SJSA1 (cell line): ENCODE measurements at regions not wholly inside any gene's neighbourhood (a gene's known extent, or its start where the extent isn't known, plus 50 kb on each side); places are given as distances from the start of the nearest gene placed in this dataset.

Experiments
- DNase-seq, 2 experiments: peaks; one replicate each; pipeline ENCODE4 v3.0.0-alpha.2; 2015 to 2020; ENCODE audit warnings: low spot score in 2 of 2, low read depth in 1 of 2
- H3K27ac ChIP-seq: fragments of 250-450 bp; sonication (Bioruptor Pico); 2 replicates; pipeline ENCODE4 v1.5.1; 2020; ENCODE audit warnings: mild to moderate bottlenecking, moderate library complexity
- H3K27me3 ChIP-seq: fragments of 250-450 bp; sonication (Bioruptor Pico); replicated peaks from 2 replicates; pipeline ENCODE4 v1.5.1; 2020; ENCODE audit warnings: mild to moderate bottlenecking, moderate library complexity
- H3K36me3 ChIP-seq: fragments of 250-450 bp; sonication (Bioruptor Pico); 2 replicates; pipeline ENCODE4 v1.5.1; 2020; ENCODE audit warnings: mild to moderate bottlenecking
- H3K4me1 ChIP-seq: fragments of 250-450 bp; sonication (Bioruptor Pico); replicated peaks from 2 replicates; pipeline ENCODE4 v1.6.1; 2021; ENCODE audit warnings: mild to moderate bottlenecking
- H3K4me3 ChIP-seq: fragments of 250-450 bp; sonication (Bioruptor Pico); 2 replicates; pipeline ENCODE4 v1.5.1; 2020; ENCODE audit warnings: mild to moderate bottlenecking
- H3K9me3 ChIP-seq: fragments of 250-450 bp; sonication (Bioruptor Pico); replicated peaks from 2 replicates; pipeline ENCODE4 v1.5.1; 2020; ENCODE audit warnings: mild to moderate bottlenecking

DNA sequence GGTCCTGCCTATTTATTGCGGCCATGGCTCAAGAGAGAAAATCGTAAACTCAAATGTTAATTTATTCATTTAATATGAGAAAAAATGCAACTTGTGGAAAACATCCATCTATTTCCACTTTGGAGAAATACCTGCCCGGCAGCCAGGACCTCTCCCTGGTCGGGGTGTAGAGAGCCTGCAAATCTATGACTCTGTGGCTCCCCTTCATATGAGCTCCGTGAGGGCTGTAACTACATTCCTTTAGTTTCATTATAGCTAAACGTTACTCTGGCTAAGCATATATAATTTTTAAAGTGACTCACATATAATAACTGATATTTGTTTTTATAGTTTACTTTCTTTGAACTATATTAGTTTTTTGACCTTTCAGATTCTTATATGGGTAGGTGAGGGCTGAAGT is 857.8 kb upstream of the FAT3 start:
- Histone ChIP-seq H3K27ac (no peak overlapping the region), H3K4me1 (no peaks in the 10 kb centered on the region), H3K36me3 (no peaks in the 10 kb centered on the region), H3K9me3 (no peaks in the 10 kb centered on the region), H3K27me3 (no peaks in the 10 kb centered on the region), H3K4me3 (no peak overlapping the region)
- no peak for DNase-seq

DNA sequence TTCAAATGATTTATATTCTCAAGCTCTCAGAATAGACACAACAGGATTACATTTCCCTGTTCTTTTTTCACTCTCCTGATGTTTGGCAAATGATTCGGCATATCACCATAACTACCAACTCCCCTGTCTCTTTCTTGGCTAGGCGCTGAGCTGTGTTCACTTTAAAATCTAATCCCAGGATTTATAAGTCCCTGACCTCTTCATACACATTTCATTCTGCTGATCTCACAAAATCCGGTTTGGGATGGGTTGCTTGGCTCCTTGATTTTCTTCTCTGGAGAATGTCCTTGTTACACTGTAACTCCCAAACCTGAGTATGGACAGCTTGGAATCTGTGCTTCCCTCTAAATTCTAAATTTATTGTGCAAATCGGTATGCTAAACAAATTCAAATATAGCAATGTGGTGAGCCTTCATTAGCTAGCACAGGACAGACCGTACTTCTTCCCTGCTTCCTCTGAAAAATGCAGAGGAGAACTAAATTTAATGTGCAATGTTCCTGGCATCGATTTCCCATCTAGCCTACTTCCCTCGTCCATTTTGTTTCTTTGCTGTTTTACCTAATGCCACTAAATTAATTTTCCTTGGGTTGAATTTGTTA is 858.5 kb upstream of the FAT3 start:
- H3K27me3 ChIP-seq = no peaks in the 10 kb centered on the region
- DNase-seq = no peak
- H3K27ac ChIP-seq = no peak overlapping the region
- H3K4me3 ChIP-seq = no peak overlapping the region
- no peaks in the 10 kb centered on the region for H3K4me1 ChIP-seq
- no peaks in the 10 kb centered on the region for H3K9me3 ChIP-seq
- H3K36me3 ChIP-seq = no peaks in the 10 kb centered on the region

DNA sequence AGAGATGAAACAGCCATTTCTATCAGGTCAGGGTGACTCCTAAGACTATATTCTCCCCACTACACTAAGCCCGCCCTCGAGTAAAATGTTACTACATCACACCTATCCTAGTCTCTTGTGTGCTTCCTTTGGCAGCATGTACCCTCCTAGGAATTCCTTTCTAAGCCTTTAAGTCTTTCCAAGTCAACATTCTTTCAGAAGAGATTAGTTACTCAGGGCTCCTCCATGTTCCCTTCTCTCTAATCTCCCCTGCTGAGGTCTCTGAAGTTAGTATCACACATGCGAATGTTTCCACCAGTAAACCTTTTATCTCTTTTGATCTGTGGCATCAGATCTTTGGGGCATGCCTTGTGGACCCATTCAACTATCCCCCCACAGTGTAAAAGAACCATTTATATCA is 873.7 kb upstream of the FAT3 start:
- no peak for DNase-seq
- Histone ChIP-seq H3K4me3 (no peak overlapping the region), H3K27ac (no peak overlapping the region), H3K9me3 (no peaks in the 10 kb centered on the region), H3K36me3 (no peaks in the 10 kb centered on the region), H3K27me3 (no peaks in the 10 kb centered on the region), H3K4me1 (no peaks in the 10 kb centered on the region)

DNA sequence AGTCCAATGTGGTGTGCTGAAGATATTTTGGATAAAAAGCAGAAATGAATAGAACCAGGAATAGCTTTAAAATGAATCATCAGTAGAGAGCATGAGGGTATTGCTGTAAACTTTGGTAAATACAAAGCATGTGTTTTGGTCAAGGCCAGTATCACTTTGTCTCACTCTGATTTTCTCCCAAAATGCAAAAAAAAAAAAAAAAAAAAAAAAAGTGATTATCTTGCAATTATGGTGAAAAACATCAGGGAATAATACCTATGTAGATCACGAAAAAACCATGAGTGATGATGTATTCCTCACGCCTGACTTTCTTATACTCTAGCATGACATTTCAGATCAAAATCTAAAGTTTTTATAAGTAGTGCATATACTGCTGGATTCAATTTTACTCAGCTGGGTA is 897.9 kb upstream of the FAT3 start:
- no peaks in the 10 kb centered on the region for H3K27me3 ChIP-seq
- no peaks in the 10 kb centered on the region for H3K4me1 ChIP-seq
- H3K36me3 ChIP-seq = no peaks in the 10 kb centered on the region
- no peaks in the 10 kb centered on the region for H3K9me3 ChIP-seq
- no peak overlapping the region for H3K27ac ChIP-seq
- H3K4me3 ChIP-seq = no peak overlapping the region
- DNase-seq = no peak

DNA sequence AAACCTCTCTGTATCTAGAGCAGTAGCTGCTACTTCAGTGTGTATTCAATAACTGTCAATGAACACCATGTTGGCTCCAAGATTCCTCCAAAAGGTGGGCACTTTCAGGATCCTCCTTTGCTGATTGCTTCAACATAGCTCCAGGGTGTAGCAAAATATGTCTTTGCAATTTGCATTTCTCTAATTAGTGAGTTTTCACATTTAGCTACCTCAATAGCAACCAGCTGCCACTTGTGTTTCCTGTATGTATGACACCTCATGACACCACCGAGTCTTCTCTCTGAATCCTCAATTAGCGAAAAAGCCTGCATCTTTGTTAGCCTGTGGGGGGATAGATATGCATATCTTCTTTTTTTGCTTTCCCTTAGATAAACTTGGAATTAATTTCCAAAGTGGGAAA is 898.3 kb upstream of the FAT3 start:
- H3K4me1 ChIP-seq = no peaks in the 10 kb centered on the region

DNA sequence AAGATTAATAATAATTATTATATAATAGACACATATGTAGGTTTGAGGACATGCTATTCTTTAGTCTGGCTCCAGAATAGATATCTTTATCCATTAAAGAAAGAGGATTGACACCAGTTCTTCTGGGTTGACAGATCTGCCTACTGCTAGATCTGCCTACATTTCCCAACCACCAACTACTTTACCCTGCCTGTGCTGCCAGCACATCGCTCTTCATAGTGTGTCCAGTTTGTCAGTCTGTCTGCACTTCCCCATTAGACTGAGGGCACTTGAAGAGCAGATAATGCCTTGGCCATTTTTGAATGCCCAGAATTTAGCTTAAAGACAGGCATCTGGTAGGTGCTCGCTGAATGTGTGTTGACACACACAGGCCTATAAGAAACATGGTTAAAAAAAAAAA is 910.1 kb upstream of the FAT3 start:
- H3K9me3 ChIP-seq = no peaks in the 10 kb centered on the region
- H3K4me3 ChIP-seq = no peak overlapping the region
- no peaks in the 10 kb centered on the region for H3K27me3 ChIP-seq
- DNase-seq = no peak
- H3K4me1 ChIP-seq = no peaks in the 10 kb centered on the region
- H3K36me3 ChIP-seq = no peaks in the 10 kb centered on the region
- no peak overlapping the region for H3K27ac ChIP-seq

More for the DNA sequence above, 898.3 kb upstream of the FAT3 start:
- no peaks in the 10 kb centered on the region for H3K9me3 ChIP-seq
- H3K27me3 ChIP-seq = no peaks in the 10 kb centered on the region
- H3K27ac ChIP-seq = no peak overlapping the region
- H3K36me3 ChIP-seq = no peaks in the 10 kb centered on the region
- DNase-seq = no peak
- no peak overlapping the region for H3K4me3 ChIP-seq

DNA sequence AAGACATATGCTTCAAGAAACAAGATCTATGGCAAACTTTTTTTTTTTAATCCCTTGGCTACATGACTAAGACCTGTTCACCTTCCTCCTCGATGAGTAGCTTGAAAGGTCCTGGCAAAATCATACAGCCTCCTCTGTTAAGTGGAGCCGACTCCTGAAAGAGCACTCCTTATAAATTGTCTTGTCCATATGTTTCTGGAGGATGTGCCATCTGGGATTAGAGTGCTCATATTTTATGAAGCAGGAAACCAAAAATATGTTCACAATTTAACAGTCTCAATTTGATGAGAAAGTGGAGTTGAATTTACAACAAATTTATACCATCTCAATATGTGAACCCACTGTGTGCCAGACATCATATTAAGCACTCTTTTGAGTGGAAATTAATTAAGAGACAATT is 912.1 kb upstream of the FAT3 start:
- H3K4me3 ChIP-seq = no peak overlapping the region
- DNase-seq = no peak

DNA sequence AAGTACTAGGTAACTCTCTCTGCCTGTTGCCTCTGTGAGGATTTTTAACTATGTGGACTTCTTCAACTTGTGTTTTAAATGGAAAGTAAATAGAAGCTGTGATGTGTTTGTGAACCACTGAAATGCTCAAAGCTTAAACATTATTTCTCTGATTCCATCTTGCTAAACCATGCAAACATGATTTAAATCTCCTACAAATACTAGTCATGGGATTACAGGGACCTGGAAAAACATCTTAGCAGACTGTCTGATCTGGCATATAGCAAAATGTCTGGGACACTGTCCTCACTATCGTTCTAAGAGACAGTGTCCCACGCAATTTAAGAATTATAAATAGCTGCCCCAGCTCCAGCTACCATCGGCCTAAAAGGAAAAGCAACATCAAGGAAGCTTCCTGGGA is 914.5 kb upstream of the FAT3 start:
- Histone ChIP-seq H3K27ac (no peak overlapping the region), H3K4me3 (no peak overlapping the region), H3K4me1 (no peaks in the 10 kb centered on the region), H3K36me3 (no peaks in the 10 kb centered on the region), H3K27me3 (no peaks in the 10 kb centered on the region), H3K9me3 (no peaks in the 10 kb centered on the region)
- no peak for DNase-seq

More for the DNA sequence above, 912.1 kb upstream of the FAT3 start:
- Histone ChIP-seq H3K27ac (no peak overlapping the region), H3K36me3 (no peaks in the 10 kb centered on the region), H3K9me3 (no peaks in the 10 kb centered on the region), H3K27me3 (no peaks in the 10 kb centered on the region), H3K4me1 (no peaks in the 10 kb centered on the region)

DNA sequence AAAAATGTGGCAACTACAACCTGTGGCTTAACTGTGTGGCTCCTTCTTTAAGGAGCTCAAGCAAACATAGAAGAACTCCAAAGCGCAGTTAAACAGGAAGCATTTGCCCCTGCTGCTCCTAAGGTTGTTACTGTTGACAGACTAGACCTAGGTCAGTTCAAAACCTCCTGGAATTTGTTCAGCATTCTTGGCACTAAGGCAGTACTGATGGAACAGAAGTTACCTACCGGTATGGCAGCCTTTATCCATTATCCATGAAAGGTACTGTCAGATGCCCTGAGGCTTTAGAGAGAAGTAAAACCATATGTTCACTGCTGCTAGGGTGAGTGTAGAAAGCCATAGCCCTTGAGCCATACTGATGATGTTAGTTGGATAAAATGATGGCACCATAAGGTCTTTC is 916.5 kb upstream of the FAT3 start:
- Histone ChIP-seq H3K27me3 (no peaks in the 10 kb centered on the region), H3K27ac (no peak overlapping the region), H3K4me3 (no peak overlapping the region), H3K36me3 (no peaks in the 10 kb centered on the region), H3K4me1 (no peaks in the 10 kb centered on the region), H3K9me3 (no peaks in the 10 kb centered on the region)
- DNase-seq = no peak

DNA sequence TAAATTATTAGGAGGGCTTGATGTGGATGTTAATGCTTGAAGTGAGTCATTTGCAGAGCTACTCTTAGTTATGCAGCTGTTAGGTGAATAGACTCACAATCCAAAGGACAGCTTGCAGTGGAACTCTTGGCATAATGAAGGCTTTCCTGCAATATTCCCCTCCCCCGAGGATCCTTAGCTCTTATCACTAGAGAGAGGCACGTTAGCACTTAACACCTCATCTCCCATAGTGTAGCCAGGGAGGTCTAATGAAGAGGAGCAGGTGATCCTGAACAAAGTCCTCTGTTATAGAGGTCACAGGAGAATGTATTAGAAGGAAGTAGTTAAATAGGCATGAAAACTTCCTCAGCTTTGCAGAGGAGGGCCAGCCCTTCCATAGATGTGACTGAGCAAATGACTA is 919.2 kb upstream of the FAT3 start:
- no peaks in the 10 kb centered on the region for H3K27me3 ChIP-seq
- H3K4me1 ChIP-seq = no peaks in the 10 kb centered on the region
- H3K9me3 ChIP-seq = no peaks in the 10 kb centered on the region
- no peak overlapping the region for H3K27ac ChIP-seq
- no peak overlapping the region for H3K4me3 ChIP-seq
- H3K36me3 ChIP-seq = no peaks in the 10 kb centered on the region
- DNase-seq = no peak

DNA sequence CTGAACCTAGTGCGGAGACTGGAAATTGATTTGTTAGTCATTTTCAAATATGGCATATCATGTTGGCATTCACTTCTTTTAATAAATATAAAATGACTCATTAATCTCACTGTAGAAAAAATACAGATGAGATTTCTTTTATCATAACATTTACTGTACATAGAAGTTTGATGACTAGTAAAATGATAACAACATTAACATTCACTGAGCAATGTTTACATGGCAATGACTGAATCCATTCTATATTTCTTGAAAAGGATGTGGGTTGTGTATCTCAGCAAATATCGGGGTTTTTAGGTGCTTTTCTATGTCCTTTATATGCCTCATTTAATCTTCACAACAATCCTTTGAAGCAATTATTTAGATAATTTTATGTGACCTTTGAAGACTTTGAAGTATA is 920.9 kb upstream of the FAT3 start:
- no peaks in the 10 kb centered on the region for H3K4me1 ChIP-seq
- no peaks in the 10 kb centered on the region for H3K36me3 ChIP-seq
- no peaks in the 10 kb centered on the region for H3K27me3 ChIP-seq
- H3K9me3 ChIP-seq = no peaks in the 10 kb centered on the region
- no peak overlapping the region for H3K27ac ChIP-seq
- DNase-seq = no peak
- H3K4me3 ChIP-seq = no peak overlapping the region

DNA sequence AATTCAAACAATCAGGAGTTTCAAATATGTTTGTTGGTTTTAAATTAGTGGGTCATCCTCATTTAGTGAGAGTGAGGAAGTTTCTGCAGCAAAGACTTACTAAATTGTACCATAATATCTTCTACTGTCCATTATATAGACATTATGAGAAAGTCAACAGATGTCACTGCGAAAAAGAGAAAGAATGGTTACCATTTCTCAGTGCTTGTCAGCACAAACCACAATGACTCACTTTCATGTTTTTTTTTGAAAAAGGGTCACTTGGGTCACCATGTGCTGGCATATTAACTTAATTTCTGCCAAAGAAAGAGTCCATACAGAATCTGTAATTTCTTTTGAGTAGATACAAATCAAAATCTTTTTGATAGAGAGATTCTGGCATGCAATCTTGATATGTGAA is 924.6 kb upstream of the FAT3 start:
- no peaks in the 10 kb centered on the region for H3K9me3 ChIP-seq
- H3K27me3 ChIP-seq = no peaks in the 10 kb centered on the region
- no peak for DNase-seq
- H3K27ac ChIP-seq = no peak overlapping the region
- H3K36me3 ChIP-seq = no peaks in the 10 kb centered on the region
- H3K4me3 ChIP-seq = no peak overlapping the region
- H3K4me1 ChIP-seq = no peaks in the 10 kb centered on the region

DNA sequence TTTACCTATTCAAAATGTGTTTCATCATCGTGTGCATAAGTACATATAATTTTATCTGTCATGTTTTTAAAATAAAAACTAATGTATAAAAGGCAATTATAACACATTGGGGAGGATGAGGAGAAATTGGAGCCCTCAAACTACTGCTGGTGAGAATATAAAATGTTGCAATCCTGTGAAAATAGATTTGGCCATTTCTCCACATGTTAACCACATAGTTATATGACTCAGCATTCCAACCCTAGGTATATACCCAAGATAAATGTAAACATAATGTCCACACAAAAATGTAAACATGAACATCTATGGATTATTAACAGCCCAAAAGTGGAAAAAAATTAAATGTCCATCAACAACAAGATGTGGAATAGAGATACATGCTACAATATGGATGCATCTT is 928.0 kb upstream of the FAT3 start:
- H3K4me3 ChIP-seq = no peak overlapping the region
- no peak for DNase-seq
- no peaks in the 10 kb centered on the region for H3K36me3 ChIP-seq
- no peaks in the 10 kb centered on the region for H3K4me1 ChIP-seq
- no peaks in the 10 kb centered on the region for H3K27me3 ChIP-seq
- no peak overlapping the region for H3K27ac ChIP-seq
- H3K9me3 ChIP-seq = no peaks in the 10 kb centered on the region

DNA sequence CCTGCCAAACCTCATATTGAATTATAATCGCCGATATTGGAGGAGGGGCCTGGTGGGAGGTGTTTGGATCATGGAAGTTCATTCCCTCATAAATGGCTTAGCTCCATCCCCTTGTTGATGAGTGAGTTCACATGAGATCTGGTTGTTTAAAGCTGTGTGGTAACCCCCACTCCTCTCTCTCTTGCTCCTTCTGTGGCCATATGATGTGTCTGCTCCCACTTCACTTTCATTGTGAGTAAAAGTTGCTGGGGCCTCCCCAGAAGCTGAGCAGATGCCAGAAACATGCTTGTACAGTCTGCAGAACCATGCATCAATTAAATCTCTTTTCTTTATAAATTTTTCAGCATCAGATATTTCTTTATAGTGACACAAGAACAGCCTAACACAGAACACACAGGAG is 929.0 kb upstream of the FAT3 start:
- no peak overlapping the region for H3K4me3 ChIP-seq
- H3K27me3 ChIP-seq = no peaks in the 10 kb centered on the region
- no peak overlapping the region for H3K27ac ChIP-seq
- H3K9me3 ChIP-seq = no peaks in the 10 kb centered on the region
- H3K4me1 ChIP-seq = no peaks in the 10 kb centered on the region
- no peak for DNase-seq
- H3K36me3 ChIP-seq = no peaks in the 10 kb centered on the region

DNA sequence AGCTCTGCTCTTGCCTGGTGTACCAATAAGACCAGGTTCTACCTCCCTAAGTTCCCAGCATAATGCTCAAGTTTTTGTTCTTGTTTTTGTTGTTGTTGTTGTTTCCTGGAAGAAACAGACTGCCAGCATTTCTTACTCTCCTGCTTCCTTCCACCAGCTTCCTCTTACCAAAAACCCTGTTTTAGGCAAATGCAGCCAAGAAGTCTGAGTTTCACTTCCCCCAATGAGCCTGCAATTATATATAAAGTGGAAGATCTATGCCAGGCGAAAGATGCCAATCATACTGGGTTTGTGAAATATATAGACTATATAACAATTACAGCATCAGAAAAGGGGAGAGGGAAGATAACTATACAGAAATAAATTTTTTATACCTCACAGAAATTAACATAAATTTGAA is 931.5 kb upstream of the FAT3 start:
- Histone ChIP-seq H3K4me3 (no peak overlapping the region), H3K4me1 (no peaks in the 10 kb centered on the region)

More for the DNA sequence above, 931.5 kb upstream of the FAT3 start:
- no peaks in the 10 kb centered on the region for H3K9me3 ChIP-seq
- no peaks in the 10 kb centered on the region for H3K36me3 ChIP-seq
- H3K27me3 ChIP-seq = no peaks in the 10 kb centered on the region
- DNase-seq = no peak
- no peak overlapping the region for H3K27ac ChIP-seq
